ENCODE measurements at regions not wholly inside any gene's neighbourhood (a gene's known extent, or its start where the extent isn't known, plus 50 kb on each side); places are given as distances from the start of the nearest gene placed in this dataset.

- no peak for TF ChIP-seq POLR2A (IDR thresholded peaks at IDR 0.05)
- TF ChIP-seq CTCF (IDR thresholded peaks at IDR 0.05), result no peak
These were observed 1045.7 kb upstream of the CDH9 start for GRCh38 chr5:28084069-28084468.

Data from testis (tissue), 2 donors.